HepG2 (cell line): ENCODE measurements at regions not wholly inside any gene's neighbourhood (a gene's known extent, or its start where the extent isn't known, plus 50 kb on each side); places are given as distances from the start of the nearest gene placed in this dataset.

ENCODE experiments used
- ATAC-seq: fragments of 200-7000 bp; cut with Tn5 transposase; 3 replicates; pipeline ENCODE4 v1.9.1; 2020; ENCODE audit warnings: mild to moderate bottlenecking, moderate library complexity
- BruUV-seq: library from RNA; stranded (reverse); fragments of 400-500 nt; replicated peaks from 2 replicates; lab custom pipeline; 2021; lab: Mats Ljungman, UMichigan
- CTCF ChIA-PET: fragments of 300-600 bp; formaldehyde crosslinking; extraction: SDS; loops from one replicate; lab custom pipeline; 2021; ENCODE audit warnings: low total read pairs, inconsistent platforms, low intra/inter-chr PET ratio; lab: Yijun Ruan, JAX
- POLR2A ChIA-PET: fragments of 350-600 bp; sonication (Branson Sonifier 250); formaldehyde crosslinking; loops from one replicate; lab custom pipeline; 2020; ENCODE audit warnings: antibody characterized with exemption, inconsistent platforms; lab: Yijun Ruan, JAX
- DNase-seq: peaks from one replicate; pipeline ENCODE4 v3.0.0-alpha.2; 2015; ENCODE audit warnings: low spot score
- FAIRE-seq: peaks from 3 replicates; lab custom pipeline; 2011; peaks lifted over from hg19 to GRCh38; lab: Jason Lieb, UNC
- H2AFZ ChIP-seq: one replicate; pipeline ENCODE4 v1.6.1; 2011; ENCODE audit warnings: low read length, inconsistent platforms
- H3K27ac ChIP-seq: fragments of 300-600 bp; 3 replicates; pipeline ENCODE4 v1.8.0; 2011; ENCODE audit warnings: mixed run types, mild to moderate bottlenecking, mixed read lengths, low read length, inconsistent platforms; ENCODE audit not compliant: insufficient read depth; ENCODE audit errors: extremely low read length
- H3K27me3 ChIP-seq, 2 experiments: fragments of 200-600 bp in 1 of 2; 2 replicates in 1 of 2; 3 replicates in 1 of 2; pipeline versions ENCODE4 v1.6.0 to v1.8.0; 2011; ENCODE audit warnings: low read length in 2 of 2, mild to moderate bottlenecking in 2 of 2, moderate library complexity in 2 of 2, inconsistent platforms in 1 of 2; ENCODE audit not compliant: insufficient read depth in 2 of 2, control insufficient read depth in 1 of 2
- H3K36me3 ChIP-seq, 2 experiments: fragments of 200-600 bp in 1 of 2; replicated peaks in 1 of 2; 2 replicates in 1 of 2; 3 replicates in 1 of 2; pipeline versions ENCODE4 v1.5.1 to v1.8.0; 2011; ENCODE audit warnings: low read length in 2 of 2, inconsistent platforms in 1 of 2; ENCODE audit not compliant: insufficient read depth in 2 of 2, control insufficient read depth in 1 of 2
- H3K4me1 ChIP-seq: 2 replicates; pipeline ENCODE4 v1.5.1; 2012; ENCODE audit warnings: low read length, inconsistent platforms; ENCODE audit not compliant: insufficient read depth
- H3K4me2 ChIP-seq: 2 replicates; pipeline ENCODE4 v1.6.0; 2011; ENCODE audit warnings: low read depth, low read length, inconsistent platforms
- H3K4me3 ChIP-seq, 3 experiments: fragments of 200-600 bp in 1 of 3; sonication (generic), shearing (Covaris generic) in 1 of 3; replicated peaks in 1 of 3; 2 replicates each; pipeline ENCODE4 v1.5.1; 2011 to 2016; ENCODE audit warnings: low read length in 3 of 3, inconsistent platforms in 2 of 3, low read depth in 2 of 3, mild to moderate bottlenecking in 2 of 3, control low read depth in 1 of 3, mixed read lengths in 1 of 3; ENCODE audit not compliant: insufficient read depth in 1 of 3
- H3K79me2 ChIP-seq: one replicate; pipeline ENCODE4 v1.6.1; 2011; ENCODE audit warnings: low read length, inconsistent platforms; ENCODE audit not compliant: insufficient read depth
- H3K9ac ChIP-seq: 2 replicates; pipeline ENCODE4 v1.6.0; 2011; ENCODE audit warnings: mild to moderate bottlenecking, low read depth, low read length, inconsistent platforms; ENCODE audit not compliant: insufficient read depth
- H3K9me3 ChIP-seq: 2 replicates; pipeline ENCODE4 v1.5.1; 2012; ENCODE audit warnings: mild to moderate bottlenecking, low read length
- H4K20me1 ChIP-seq: 2 replicates; pipeline ENCODE4 v1.6.0; 2011; ENCODE audit warnings: inconsistent platforms, mild to moderate bottlenecking, low read length, moderate library complexity; ENCODE audit not compliant: insufficient read depth
- BRCA1 ChIP-seq: sonication (generic); formaldehyde crosslinking; IDR thresholded peaks from 2 replicates; pipeline ENCODE4 v1.4.0; 2020; ENCODE audit warnings: missing genetic modification reagents
- RELA ChIP-seq: sonication (generic); formaldehyde crosslinking; IDR thresholded peaks from 2 replicates; pipeline ENCODE4 v1.4.0; 2020; ENCODE audit warnings: missing genetic modification reagents
- SMARCC2 ChIP-seq: fragments of 450-650 bp; IDR thresholded peaks from 2 replicates; pipeline ENCODE4 v1.6.1; 2017; ENCODE audit warnings: antibody characterized with exemption, mild to moderate bottlenecking
- ZBTB10 ChIP-seq: sonication (generic); formaldehyde crosslinking; IDR thresholded peaks from 2 replicates; pipeline ENCODE4 v1.4.0; 2020; ENCODE audit warnings: missing genetic modification reagents, borderline replicate concordance
- ZNF101 ChIP-seq: sonication (generic); formaldehyde crosslinking; IDR thresholded peaks from 2 replicates; pipeline ENCODE4 v1.4.0; 2020; ENCODE audit warnings: mild to moderate bottlenecking, low read depth, missing genetic modification reagents, borderline replicate concordance
- ZNF446 ChIP-seq: sonication (generic); formaldehyde crosslinking; IDR thresholded peaks from 2 replicates; pipeline ENCODE4 v1.5.0; 2020; ENCODE audit warnings: mild to moderate bottlenecking, missing genetic modification reagents
- ZSCAN29 ChIP-seq: sonication (generic); formaldehyde crosslinking; conservative IDR thresholded peaks from 2 replicates; pipeline ENCODE4 v1.4.0; 2020; ENCODE audit warnings: mild to moderate bottlenecking, missing genetic modification reagents
- WGBS: methylation state at CpG from one replicate; pipeline ENCODE4 v1.1.6; 2017; ENCODE audit warnings: low lambda C conversion rate; 5-methylcytosine and 5-hydroxymethylcytosine counted together
- in situ Hi-C: cut with HindIII; loops from 2 replicates; pipeline ENCODE4 v1.10.0; 2017; ENCODE audit warnings: low pct_unique_long_range_greater_than_20kb; ENCODE audit not compliant: extremely low pct_ligation_motif_present
- intact Hi-C: fragments of 100-400 bp; cut with micrococcal nuclease; formaldehyde crosslinking; loops from one replicate; pipeline ENCODE4 v1.10.0; 2022; ENCODE audit not compliant: unreplicated experiment
- TF ChIP-seq, protein P1 (sequence below): sonication (generic); formaldehyde crosslinking; IDR thresholded peaks from 2 replicates; pipeline ENCODE4 v1.4.0; 2020; ENCODE audit warnings: missing genetic modification reagents

DNA sequence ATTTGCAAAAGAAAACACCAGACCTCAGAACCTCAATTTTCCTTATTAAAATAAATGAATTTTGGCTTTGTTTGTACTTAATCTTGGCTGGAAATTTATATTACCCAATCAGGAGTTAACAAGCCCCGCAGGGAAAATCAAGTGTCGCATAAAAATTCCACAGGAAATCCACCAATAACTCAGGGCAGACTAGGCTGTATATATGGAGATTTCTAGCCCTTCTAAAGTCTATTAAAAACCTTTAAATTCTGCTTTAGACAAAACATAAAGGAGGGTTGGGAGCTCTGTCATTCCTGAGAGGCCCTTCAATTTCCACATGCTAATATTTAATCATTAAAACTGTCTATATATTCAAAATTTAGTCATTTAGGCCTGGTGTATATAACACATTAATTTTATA, 434.7 kb downstream of the CDH11 start:
- no peaks in the 10 kb centered on the region; a peak in 1 of 5 replicates for H3K27me3 ChIP-seq
- no peak overlapping the region for H3K4me2 ChIP-seq
- WGBS = 11% methylated on average over 2 of the region's 2 CpGs
- POLR2A ChIA-PET = no interaction called here
- H4K20me1 ChIP-seq = no peaks in the 10 kb centered on the region
- intact Hi-C loops = no loop called here
- H3K4me3 ChIP-seq = no peak overlapping the region
- CTCF ChIA-PET = no interaction called here
- no peak overlapping the region for H2AFZ ChIP-seq
- in situ Hi-C loops = no loop called here
- no peaks in the 10 kb centered on the region for H3K79me2 ChIP-seq
- H3K4me1 ChIP-seq = no peaks in the 10 kb centered on the region
- H3K36me3 ChIP-seq = no peaks in the 10 kb centered on the region
- H3K9ac ChIP-seq = no peak overlapping the region
- H3K27ac ChIP-seq = no peak overlapping the region
- BruUV-seq = no TSS peak
- no peak for FAIRE-seq
- no peak for DNase-seq
- H3K9me3 ChIP-seq = peaks cover 89% of the 10 kb centered on the region
- TF ChIP-seq BRCA1 (CRISPR knock-in tag) (no peak), ZNF446 (CRISPR knock-in tag) (no peak), ZBTB10 (CRISPR knock-in tag) (no peak), ZNF101 (no peak), RELA (CRISPR knock-in tag) (no peak), ZSCAN29 (CRISPR knock-in tag) (no peak), SMARCC2 (no peak)
- TF ChIP-seq, protein P1, sequence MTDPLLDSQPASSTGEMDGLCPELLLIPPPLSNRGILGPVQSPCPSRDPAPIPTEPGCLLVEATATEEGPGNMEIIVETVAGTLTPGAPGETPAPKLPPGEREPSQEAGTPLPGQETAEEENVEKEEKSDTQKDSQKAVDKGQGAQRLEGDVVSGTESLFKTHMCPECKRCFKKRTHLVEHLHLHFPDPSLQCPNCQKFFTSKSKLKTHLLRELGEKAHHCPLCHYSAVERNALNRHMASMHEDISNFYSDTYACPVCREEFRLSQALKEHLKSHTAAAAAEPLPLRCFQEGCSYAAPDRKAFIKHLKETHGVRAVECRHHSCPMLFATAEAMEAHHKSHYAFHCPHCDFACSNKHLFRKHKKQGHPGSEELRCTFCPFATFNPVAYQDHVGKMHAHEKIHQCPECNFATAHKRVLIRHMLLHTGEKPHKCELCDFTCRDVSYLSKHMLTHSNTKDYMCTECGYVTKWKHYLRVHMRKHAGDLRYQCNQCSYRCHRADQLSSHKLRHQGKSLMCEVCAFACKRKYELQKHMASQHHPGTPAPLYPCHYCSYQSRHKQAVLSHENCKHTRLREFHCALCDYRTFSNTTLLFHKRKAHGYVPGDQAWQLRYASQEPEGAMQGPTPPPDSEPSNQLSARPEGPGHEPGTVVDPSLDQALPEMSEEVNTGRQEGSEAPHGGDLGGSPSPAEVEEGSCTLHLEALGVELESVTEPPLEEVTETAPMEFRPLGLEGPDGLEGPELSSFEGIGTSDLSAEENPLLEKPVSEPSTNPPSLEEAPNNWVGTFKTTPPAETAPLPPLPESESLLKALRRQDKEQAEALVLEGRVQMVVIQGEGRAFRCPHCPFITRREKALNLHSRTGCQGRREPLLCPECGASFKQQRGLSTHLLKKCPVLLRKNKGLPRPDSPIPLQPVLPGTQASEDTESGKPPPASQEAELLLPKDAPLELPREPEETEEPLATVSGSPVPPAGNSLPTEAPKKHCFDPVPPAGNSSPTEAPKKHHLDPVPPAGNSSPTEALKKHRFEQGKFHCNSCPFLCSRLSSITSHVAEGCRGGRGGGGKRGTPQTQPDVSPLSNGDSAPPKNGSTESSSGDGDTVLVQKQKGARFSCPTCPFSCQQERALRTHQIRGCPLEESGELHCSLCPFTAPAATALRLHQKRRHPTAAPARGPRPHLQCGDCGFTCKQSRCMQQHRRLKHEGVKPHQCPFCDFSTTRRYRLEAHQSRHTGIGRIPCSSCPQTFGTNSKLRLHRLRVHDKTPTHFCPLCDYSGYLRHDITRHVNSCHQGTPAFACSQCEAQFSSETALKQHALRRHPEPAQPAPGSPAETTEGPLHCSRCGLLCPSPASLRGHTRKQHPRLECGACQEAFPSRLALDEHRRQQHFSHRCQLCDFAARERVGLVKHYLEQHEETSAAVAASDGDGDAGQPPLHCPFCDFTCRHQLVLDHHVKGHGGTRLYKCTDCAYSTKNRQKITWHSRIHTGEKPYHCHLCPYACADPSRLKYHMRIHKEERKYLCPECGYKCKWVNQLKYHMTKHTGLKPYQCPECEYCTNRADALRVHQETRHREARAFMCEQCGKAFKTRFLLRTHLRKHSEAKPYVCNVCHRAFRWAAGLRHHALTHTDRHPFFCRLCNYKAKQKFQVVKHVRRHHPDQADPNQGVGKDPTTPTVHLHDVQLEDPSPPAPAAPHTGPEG (CRISPR knock-in tag) = no peak
- TF ChIP-seq, all 625 proteins: peak for 0
- ATAC-seq = no peak
